Left hindlimb (tissue), 1 donor: ENCODE measurements at regions not wholly inside any gene's neighbourhood (a gene's known extent, or its start where the extent isn't known, plus 50 kb on each side); places are given as distances from the start of the nearest gene placed in this dataset.
"Not testable (repeated sequence)": the region's sequence is repeated elsewhere in the genome, so short reads cannot be mapped to it uniquely, and the experiment has no call there.

Experiments used
- DNase-seq: peaks from one replicate; pipeline ENCODE4 v3.0.0-alpha.2; 2018

- DNase-seq = peak; percentile 75
Measured at GRCh38 chr5:89827359-89827758, 582.2 kb downstream of the CETN3 start.

- DNase-seq = no peak
Measured at GRCh38 chr5:89826938-89827337, 582.6 kb downstream of the CETN3 start.

- DNase-seq = no peak
Measured at GRCh38 chr5:89823046-89823445, 586.5 kb downstream of the CETN3 start.

DNA sequence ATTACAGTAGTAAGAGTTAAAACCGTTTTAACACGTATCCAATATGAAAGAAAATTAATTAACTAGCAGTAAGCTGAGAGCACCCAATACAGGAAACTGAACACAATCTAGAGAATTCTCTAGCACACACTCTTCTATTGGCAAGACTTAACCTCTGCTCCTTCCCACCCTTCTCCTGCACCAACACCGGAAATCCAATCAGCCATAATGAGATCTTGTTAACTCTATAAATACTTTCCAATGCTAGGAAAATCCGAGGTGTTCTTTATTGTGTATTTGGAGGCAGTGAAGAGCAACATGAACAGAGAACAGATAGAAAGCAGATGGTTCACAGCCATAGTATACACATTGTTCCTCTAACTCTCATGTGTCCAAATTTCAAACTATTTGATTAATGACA is 591.7 kb downstream of the CETN3 start:
- DNase-seq = no peak

DNA sequence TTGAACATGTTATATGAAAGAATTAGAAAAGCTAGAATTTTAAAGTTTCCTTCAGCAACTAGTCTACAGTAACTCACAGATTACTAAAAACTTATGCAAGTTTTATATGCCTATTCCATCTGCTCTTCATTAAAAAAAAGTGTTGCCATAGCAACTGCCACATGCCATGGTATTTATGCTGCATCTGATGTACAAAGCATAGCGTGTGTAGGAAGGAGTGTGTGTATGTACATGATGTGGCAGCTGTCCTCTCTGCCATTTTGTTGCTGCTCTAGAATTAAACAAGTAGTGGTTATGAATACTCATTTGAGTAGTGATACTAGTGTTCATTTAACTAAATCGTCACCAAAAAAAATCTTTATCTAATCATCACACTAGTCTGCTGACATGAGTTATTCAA is 593.5 kb downstream of the CETN3 start:
- DNase-seq = no peak

DNA sequence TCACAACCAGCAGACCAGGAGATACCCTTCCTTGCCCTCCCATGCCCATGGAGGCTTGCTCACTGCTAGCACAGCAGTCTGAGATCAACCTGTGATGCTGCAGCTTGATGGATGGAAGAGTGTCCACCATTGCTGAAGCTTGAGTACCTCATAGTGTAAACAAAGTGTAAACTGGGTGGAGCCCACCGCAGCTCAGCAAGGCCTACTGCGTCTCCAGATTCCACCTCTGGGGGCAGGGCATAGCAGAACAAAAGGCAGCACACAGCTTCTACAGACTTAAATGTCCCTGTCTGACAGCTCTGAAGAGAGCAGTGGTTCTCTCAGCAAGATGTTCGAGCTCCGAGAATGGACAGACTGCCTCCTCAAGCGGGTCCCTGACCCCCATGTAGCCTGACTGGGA is 608.8 kb downstream of the CETN3 start:
- DNase-seq = not testable (repeated sequence)

DNA sequence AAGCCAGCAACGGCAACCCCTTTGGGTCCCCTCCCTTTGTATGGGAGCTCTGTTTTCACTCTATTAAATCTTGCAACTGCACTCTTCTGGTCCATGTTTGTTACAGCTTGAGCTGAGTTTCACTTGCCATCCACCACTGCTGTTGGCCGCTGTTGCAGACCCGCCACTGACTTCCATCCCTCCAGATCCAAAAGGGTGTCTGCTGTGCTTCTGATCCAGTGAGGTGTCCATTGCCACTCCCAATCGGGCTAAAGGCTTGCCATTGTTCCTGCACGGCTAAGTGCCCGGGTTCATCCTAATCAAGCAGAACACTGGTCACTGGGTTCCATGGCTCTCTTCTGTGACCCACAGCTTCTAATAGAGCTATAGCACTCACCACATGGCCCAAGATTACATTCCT is 615.1 kb downstream of the CETN3 start:
- DNase-seq = not testable (repeated sequence)

DNA sequence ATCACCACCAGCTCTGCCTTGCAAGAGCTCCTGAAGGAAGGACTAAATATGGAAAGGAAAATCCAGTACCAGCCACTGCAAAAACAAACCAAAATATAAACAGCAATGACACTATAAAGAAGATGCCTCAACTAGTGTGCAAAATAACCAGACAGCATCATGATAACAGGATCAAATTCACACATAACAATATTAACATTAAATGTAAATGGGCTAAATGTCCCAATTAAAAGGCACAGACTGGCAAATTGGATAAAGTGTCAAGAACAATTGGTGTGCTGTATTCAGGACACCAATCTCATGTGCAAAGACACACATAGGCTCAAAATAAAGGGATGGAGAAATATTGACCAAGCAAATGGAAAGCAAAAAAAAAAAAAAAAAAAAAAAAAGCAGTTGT is 629.8 kb downstream of the CETN3 start:
- DNase-seq = not testable (repeated sequence)

DNA sequence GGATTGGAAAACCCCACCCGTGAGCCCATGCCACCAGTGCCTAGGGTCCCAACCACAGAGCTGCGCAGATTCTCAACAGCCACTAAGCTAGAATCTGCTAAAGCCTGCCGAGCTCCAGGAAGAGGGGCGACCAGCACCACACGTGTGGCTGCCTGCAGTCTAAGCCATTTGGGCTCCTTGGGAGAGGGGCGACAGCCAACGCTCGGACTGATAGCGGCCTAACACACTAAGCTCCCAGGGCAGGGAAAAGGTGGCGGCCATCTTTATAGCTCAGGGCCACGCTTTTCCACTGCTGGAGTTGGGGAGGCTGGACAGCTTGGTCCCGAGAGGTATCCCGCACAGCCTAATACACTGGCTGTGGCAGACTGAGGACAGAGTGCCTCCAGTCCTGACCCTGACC is 631.8 kb downstream of the CETN3 start:
- no peak for DNase-seq

DNA sequence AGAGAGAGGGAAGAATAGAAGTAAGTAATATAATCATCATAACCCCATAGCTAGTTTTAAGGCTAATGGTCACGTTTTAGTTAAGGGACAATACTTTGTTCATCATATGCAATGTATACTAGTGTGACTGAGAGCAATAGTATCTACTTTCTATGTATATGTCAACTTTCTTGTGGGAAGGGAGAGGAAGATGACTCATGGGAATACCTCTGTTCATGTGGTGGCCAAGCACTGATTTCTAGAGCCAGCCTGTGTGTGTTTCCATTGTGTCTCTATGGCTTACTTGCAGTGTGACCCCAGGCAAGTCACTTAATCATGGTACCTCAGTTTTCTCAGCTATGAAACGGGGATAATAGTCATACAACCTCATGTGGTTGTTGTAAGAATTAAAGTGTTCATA is 639.6 kb downstream of the CETN3 start:
- no peak for DNase-seq

DNA sequence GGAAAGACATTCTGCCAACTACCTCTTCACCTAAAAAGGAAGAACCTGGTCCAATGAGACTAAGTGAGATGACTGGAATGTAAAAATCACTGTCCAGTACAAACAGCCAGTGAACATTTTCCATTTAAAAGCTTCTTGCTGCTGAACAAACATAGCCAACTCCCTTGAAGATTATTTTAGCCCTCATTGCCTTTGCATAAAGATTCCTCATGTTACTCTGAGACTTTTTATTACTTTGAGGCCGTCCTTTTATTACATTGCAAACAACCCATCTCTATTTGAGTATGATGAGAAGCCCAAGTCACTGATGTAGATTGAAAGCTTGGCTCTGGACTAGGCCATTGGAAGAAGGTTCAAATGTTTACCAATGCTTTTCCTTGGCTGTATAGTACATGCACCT is 649.8 kb downstream of the CETN3 start:
- DNase-seq = no peak

- no peak for DNase-seq
Measured at GRCh38 chr5:89758146-89758545, 651.4 kb downstream of the CETN3 start.

GRCh38 chr5:89756955-89757354 is 652.6 kb downstream of the CETN3 start:
- no peak for DNase-seq

DNA sequence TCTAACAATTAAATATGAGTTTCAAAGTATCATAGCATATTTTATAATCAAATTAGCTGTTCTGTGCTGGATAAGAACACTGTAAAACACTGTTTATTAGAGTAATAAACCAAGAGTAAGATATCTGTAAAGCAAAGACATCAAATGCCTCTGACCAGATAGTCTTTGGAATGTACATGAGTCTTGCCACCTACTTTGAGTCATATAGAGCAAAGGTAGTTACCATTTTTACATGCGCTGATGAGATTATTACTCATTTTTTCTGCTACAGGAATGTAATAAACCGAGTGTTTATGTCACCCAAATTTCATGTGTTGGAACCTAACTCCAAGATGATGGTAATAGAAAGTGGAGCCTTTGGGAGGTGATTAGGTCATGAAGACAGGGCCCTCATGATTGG is 654.5 kb downstream of the CETN3 start:
- DNase-seq = no peak

GRCh38 chr5:89735082-89735481 is 674.5 kb downstream of the CETN3 start:
- DNase-seq = no peak

DNA sequence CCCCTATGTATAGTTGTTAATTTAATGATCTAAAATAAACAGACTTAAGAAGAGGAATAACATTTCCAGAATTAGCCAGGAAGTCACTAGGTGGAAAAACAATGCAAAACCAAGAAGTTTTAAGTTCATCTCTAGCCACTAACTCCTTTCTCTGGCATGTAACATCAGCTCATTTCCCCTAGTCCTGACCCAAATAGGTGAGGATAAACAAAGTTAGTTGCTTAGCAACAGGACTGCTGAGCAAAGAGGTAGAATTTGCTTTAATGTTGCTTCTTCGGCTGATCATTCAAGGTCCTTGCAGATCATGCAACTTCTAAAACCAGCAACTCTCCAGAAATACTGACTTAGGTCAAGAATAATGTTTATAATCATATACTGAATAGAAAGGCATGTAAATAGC is 675.8 kb downstream of the CETN3 start:
- DNase-seq = no peak

- DNase-seq = no peak
Measured at GRCh38 chr5:89729623-89730301, 679.8 kb downstream of the CETN3 start.

DNA sequence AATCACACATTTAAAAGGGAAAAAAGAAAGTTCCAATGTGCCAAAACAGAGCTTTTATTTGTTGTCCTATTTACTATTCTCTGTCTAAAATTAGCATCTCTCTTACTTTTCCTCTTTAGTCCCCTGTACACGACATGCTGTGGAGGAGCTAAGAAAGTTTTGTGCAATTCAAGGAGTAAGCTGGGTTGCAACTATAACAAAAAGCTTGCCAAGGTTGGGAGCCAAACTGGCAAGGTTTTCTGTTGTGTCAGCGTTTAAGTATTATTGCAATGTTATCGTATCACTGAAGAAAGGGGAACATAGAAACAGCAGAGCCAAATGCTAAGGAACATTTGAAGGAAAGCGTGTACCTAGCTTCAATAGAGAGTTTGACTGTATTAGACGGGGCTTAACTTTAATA is 680.8 kb downstream of the CETN3 start:
- DNase-seq = peak; percentile 66

GRCh38 chr5:89728134-89728533 is 681.4 kb downstream of the CETN3 start:
- no peak for DNase-seq

DNA sequence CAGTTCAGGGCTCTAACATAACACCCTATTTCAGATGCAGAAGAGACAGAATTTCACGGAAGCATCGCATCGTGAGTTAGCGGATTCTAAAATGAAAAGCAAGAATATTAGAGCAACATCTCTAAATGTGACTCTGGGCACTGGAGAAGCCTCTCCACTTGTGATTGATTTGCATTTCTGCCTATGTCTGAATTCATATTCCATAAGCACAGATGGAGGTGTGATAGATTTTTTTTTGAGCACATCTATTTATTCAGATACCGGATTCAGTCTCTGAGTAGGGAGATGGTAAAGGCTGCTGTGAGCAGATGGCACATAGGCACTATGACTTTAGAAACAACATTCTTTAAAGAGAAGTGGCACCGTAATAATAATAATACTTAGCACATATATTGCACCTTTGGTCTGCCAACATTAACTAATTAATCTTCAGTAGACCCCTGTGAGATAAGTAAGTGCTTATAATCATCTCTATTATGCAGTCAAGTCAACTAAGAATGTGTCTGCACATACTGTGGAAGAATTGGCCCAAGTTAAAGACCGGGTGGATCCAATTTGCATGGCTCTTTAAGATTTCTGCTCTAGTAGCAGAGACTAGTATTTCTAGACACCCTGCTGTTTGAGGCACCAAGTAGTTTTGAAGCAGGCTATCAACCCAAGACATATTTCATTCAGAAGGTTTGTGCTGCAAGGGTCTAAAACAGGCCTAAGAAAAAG is 685.0 kb downstream of the CETN3 start:
- DNase-seq = no peak

- no peak for DNase-seq
Measured at GRCh38 chr5:89723907-89724306, 685.6 kb downstream of the CETN3 start.

GRCh38 chr5:89722538-89722937 is 687.0 kb downstream of the CETN3 start:
- DNase-seq = no peak

DNA sequence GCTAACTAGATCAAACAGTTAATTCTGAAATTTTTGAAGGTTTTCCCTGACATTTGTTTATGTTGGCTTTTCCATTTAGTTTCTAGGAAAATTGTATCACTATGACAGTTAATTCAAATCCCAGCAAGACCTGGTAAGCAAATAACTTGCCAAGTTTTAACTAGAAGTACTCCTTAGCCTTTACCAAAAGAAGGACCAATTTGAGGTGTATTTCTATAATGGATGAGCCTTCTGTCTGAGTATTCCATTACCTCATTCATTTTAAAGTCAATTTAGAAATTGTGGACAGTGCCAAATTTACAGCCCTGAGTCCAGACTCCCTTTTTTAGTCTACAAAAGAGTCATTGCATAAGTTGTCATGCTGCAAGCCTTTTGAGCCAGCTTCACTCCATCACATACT is 687.6 kb downstream of the CETN3 start:
- DNase-seq = no peak

GRCh38 chr5:89721353-89721752 is 688.2 kb downstream of the CETN3 start:
- no peak for DNase-seq
